Fibroblast of lung (primary cell): ENCODE measurements at regions not wholly inside any gene's neighbourhood (a gene's known extent, or its start where the extent isn't known, plus 50 kb on each side); places are given as distances from the start of the nearest gene placed in this dataset.

Experiments used
- DNase-seq, 2 donors: peaks; one replicate each; pipeline versions ENCODE4 v3.0.0 to v3.0.0-alpha.2; 2010; ENCODE audit warnings: low read depth in 2 of 2
- H2AFZ ChIP-seq: 2 replicates; pipeline ENCODE4 v1.5.1; 2012; ENCODE audit warnings: low read length, control low read depth, inconsistent platforms
- H3K27ac ChIP-seq: 2 replicates; pipeline ENCODE4 v1.5.1; 2011; ENCODE audit warnings: low read length, control low read depth; ENCODE audit not compliant: insufficient read depth
- H3K27me3 ChIP-seq: 2 replicates; pipeline ENCODE4 v1.5.1; 2011; ENCODE audit warnings: mild to moderate bottlenecking, low read length; ENCODE audit not compliant: control insufficient read depth, insufficient read depth
- H3K36me3 ChIP-seq: 2 replicates; pipeline ENCODE4 v1.5.1; 2011; ENCODE audit warnings: low read length; ENCODE audit not compliant: control insufficient read depth, insufficient read depth
- H3K4me1 ChIP-seq: 2 replicates; pipeline ENCODE4 v1.5.1; 2011; ENCODE audit warnings: low read length; ENCODE audit not compliant: control insufficient read depth, insufficient read depth; ENCODE audit errors: extremely low read depth
- H3K4me2 ChIP-seq: 2 replicates; pipeline ENCODE4 v1.5.1; 2011; ENCODE audit warnings: low read length, control low read depth; ENCODE audit not compliant: insufficient read depth; ENCODE audit errors: extremely low read depth
- H3K4me3 ChIP-seq, 4 experiments: fragments of 200-600 bp in 1 of 4; sonication (generic) in 1 of 4; replicated peaks in 1 of 4; 2 replicates each; pipeline ENCODE4 v1.5.1; 2011 to 2016; ENCODE audit warnings: low read length in 4 of 4, low read depth in 3 of 4, mild to moderate bottlenecking in 3 of 4, control low read depth in 2 of 4, inconsistent platforms in 1 of 4, mixed read lengths in 1 of 4; ENCODE audit not compliant: insufficient read depth in 1 of 4; ENCODE audit errors: control extremely low read depth in 1 of 4
- H3K79me2 ChIP-seq: 2 replicates; pipeline ENCODE4 v1.5.1; 2012; ENCODE audit warnings: mild to moderate bottlenecking, low read length, inconsistent platforms; ENCODE audit not compliant: control insufficient read depth, insufficient read depth
- H3K9ac ChIP-seq: 2 replicates; pipeline ENCODE4 v1.5.1; 2011; ENCODE audit warnings: mild to moderate bottlenecking, low read length, control low read depth; ENCODE audit not compliant: insufficient read depth
- H3K9me3 ChIP-seq: 2 replicates; pipeline ENCODE4 v1.5.1; 2012; ENCODE audit warnings: low read depth, low read length; ENCODE audit not compliant: control insufficient read depth, insufficient read depth
- H4K20me1 ChIP-seq: 2 replicates; pipeline ENCODE4 v1.5.1; 2011; ENCODE audit warnings: low read length; ENCODE audit not compliant: control insufficient read depth, insufficient read depth; ENCODE audit errors: extremely low read depth
- EZH2 ChIP-seq: IDR thresholded peaks from 2 replicates; pipeline ENCODE4 v1.5.1; 2012; ENCODE audit warnings: low read length, control low read depth, mild to moderate bottlenecking; ENCODE audit errors: missing control alignments
- TF ChIP-seq, protein P1 (sequence below), 2 donors: IDR thresholded peaks in 1 of 2; conservative IDR thresholded peaks in 1 of 2; 1 replicate in 1 of 2; 2 replicates in 1 of 2; pipeline ENCODE4 v1.5.1; 2011 to 2012; ENCODE audit warnings: low read length in 2 of 2, control low read depth in 1 of 2, inconsistent platforms in 1 of 2, low read depth in 1 of 2, mild to moderate bottlenecking in 1 of 2

DNA sequence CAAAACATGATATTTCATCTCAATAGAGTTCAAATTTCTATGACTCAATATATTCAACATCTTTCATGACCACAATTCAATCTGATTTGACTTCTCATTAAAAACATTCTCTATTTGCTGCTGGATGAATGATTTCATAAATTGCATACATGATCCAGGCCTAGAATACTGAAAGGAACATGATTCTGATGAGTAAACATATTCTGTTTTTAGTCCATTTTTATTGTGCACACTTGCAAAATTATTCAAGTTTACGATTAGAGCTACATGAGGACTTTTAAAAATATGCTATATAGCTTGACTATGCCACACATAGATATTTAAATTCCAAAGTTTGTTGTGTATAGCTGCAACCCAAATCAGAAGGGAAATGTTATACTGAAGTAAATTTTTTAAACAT is 273.8 kb upstream of the GRIP1 start:
- Histone ChIP-seq H3K27me3 (no peaks in the 10 kb centered on the region), H3K9me3 (no peaks in the 10 kb centered on the region), H2AFZ (no peak overlapping the region), H3K4me1 (no peaks in the 10 kb centered on the region), H3K4me2 (no peak overlapping the region), H3K36me3 (no peaks in the 10 kb centered on the region), H3K4me3 (no peak overlapping the region), H3K27ac (no peak overlapping the region), H3K79me2 (no peaks in the 10 kb centered on the region), H3K9ac (no peak overlapping the region), H4K20me1 (no peaks in the 10 kb centered on the region)
- TF ChIP-seq, protein P1, sequence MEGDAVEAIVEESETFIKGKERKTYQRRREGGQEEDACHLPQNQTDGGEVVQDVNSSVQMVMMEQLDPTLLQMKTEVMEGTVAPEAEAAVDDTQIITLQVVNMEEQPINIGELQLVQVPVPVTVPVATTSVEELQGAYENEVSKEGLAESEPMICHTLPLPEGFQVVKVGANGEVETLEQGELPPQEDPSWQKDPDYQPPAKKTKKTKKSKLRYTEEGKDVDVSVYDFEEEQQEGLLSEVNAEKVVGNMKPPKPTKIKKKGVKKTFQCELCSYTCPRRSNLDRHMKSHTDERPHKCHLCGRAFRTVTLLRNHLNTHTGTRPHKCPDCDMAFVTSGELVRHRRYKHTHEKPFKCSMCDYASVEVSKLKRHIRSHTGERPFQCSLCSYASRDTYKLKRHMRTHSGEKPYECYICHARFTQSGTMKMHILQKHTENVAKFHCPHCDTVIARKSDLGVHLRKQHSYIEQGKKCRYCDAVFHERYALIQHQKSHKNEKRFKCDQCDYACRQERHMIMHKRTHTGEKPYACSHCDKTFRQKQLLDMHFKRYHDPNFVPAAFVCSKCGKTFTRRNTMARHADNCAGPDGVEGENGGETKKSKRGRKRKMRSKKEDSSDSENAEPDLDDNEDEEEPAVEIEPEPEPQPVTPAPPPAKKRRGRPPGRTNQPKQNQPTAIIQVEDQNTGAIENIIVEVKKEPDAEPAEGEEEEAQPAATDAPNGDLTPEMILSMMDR (conservative IDR thresholded peaks at IDR 0.05 in 1 of 2, IDR thresholded peaks at IDR 0.05 in 1 of 2; ENCODE audit: low read depth in 1 of 2, low read length in 2 of 2): no peak
- no peak for TF ChIP-seq EZH2
- DNase-seq: no peak

DNA sequence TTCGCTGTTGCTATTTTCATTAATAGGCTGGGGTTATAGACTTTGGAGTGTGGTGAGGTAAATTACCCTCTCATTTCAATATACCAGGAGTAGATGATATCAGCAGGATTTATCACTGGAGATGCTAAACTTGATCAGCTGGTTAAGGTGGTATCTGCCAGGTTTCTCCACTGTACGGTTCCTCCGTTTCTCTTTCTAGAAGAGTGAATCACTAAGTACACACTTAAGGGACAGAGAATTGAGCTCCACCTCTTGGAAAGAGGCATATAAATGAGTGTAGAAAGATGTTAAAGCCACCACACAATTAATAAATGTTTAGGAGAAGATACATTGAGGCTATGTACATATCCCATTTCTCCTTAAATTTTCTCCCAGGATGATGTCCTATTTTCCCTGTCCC is 277.4 kb upstream of the GRIP1 start:
- H4K20me1 ChIP-seq: no peaks in the 10 kb centered on the region
- no peaks in the 10 kb centered on the region for H3K79me2 ChIP-seq
- no peaks in the 10 kb centered on the region for H3K9me3 ChIP-seq
- H3K4me3 ChIP-seq: no peak overlapping the region
- no peak overlapping the region for H3K4me2 ChIP-seq
- H3K9ac ChIP-seq: no peak overlapping the region
- no peaks in the 10 kb centered on the region for H3K4me1 ChIP-seq
- no peaks in the 10 kb centered on the region for H3K27me3 ChIP-seq
- no peak overlapping the region for H2AFZ ChIP-seq
- no peaks in the 10 kb centered on the region for H3K36me3 ChIP-seq
- DNase-seq: no peak
- TF ChIP-seq, protein P1 (conservative IDR thresholded peaks at IDR 0.05 in 1 of 2, IDR thresholded peaks at IDR 0.05 in 1 of 2; ENCODE audit: low read depth in 1 of 2, low read length in 2 of 2): no peak
- TF ChIP-seq EZH2: no peak
- H3K27ac ChIP-seq: no peak overlapping the region

DNA sequence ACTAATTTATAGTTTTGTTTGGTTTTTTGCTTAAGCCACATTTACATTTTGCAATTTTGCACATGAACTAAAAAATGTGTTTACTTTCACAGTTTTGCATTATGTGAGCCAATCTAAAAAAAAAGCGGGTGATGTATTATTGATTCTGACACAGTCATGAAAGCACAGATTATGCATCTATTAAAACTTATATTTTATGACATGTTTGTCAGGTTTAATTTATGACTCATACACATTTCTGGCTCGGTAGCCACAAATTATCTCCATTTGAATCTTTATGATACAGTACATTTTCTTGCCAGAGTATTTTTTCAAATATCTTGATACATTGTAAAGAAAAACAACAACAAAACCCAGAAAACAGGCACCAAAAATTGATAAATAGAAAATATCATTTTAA is 280.4 kb upstream of the GRIP1 start:
- Histone ChIP-seq H3K4me3 (no peak overlapping the region), H3K9ac (no peak overlapping the region), H3K36me3 (no peaks in the 10 kb centered on the region), H3K9me3 (no peaks in the 10 kb centered on the region), H2AFZ (no peak overlapping the region), H3K79me2 (no peaks in the 10 kb centered on the region), H4K20me1 (no peaks in the 10 kb centered on the region), H3K4me1 (no peaks in the 10 kb centered on the region), H3K27ac (no peak overlapping the region), H3K4me2 (no peak overlapping the region), H3K27me3 (no peaks in the 10 kb centered on the region)
- TF ChIP-seq, protein P1 (conservative IDR thresholded peaks at IDR 0.05 in 1 of 2, IDR thresholded peaks at IDR 0.05 in 1 of 2; ENCODE audit: low read depth in 1 of 2, low read length in 2 of 2): no peak
- TF ChIP-seq EZH2: no peak
- no peak for DNase-seq
